ENCODE measurements at regions not wholly inside any gene's neighbourhood (a gene's known extent, or its start where the extent isn't known, plus 50 kb on each side); places are given as distances from the start of the nearest gene placed in this dataset.

GRCh38 chr9:26319859-26320258, 572.7 kb downstream of the CAAP1 start (continued):
- TF ChIP-seq ZNF263 (CRISPR knock-in tag; IDR thresholded peaks at IDR 0.05; ENCODE audit: low read depth), result no peak
- TF ChIP-seq NR3C1 (CRISPR knock-in tag; conservative IDR thresholded peaks at IDR 0.05; ENCODE audit: low read depth), result no peak
- TF ChIP-seq HMGA2 (CRISPR knock-in tag; IDR thresholded peaks at IDR 0.05), result no peak
- no peak for TF ChIP-seq ETV6 (CRISPR knock-in tag; IDR thresholded peaks at IDR 0.05)

GRCh38 chr9:26313108-26313507, 579.5 kb downstream of the CAAP1 start:
- Mint-ChIP-seq H3K27ac (no peak overlapping the region), H3K9me3 (no peaks in the 10 kb centered on the region), H3K36me3 (no peaks in the 10 kb centered on the region), H3K4me3 (no peak overlapping the region), H3K4me1 (no peaks in the 10 kb centered on the region), H3K27me3 (ENCODE audit: low read depth) (no peaks in the 10 kb centered on the region)
- no peak for TF ChIP-seq IRF1 (CRISPR knock-in tag; IDR thresholded peaks at IDR 0.05)
- TF ChIP-seq ZSCAN18 (CRISPR knock-in tag; IDR thresholded peaks at IDR 0.05), result no peak
- no peak for TF ChIP-seq AR (CRISPR knock-in tag; IDR thresholded peaks at IDR 0.05)
- TF ChIP-seq NR2C2 (CRISPR knock-in tag; IDR thresholded peaks at IDR 0.05), result no peak
- no peak for TF ChIP-seq SMAD3 (CRISPR knock-in tag; IDR thresholded peaks at IDR 0.05; ENCODE audit: borderline replicate concordance)
- no peak for TF ChIP-seq TP53 (CRISPR knock-in tag; IDR thresholded peaks at IDR 0.05)
- no peak for TF ChIP-seq MYBL2 (CRISPR knock-in tag; IDR thresholded peaks at IDR 0.05)
- TF ChIP-seq ELF4 (CRISPR knock-in tag; IDR thresholded peaks at IDR 0.05; ENCODE audit: low read depth), result no peak
- no peak for TF ChIP-seq SP1 (CRISPR knock-in tag; conservative IDR thresholded peaks at IDR 0.05)
- TF ChIP-seq OVOL2 (CRISPR knock-in tag; IDR thresholded peaks at IDR 0.05; ENCODE audit: borderline replicate concordance), result no peak
- TF ChIP-seq ARID4B (CRISPR knock-in tag; IDR thresholded peaks at IDR 0.05; ENCODE audit: borderline replicate concordance), result no peak
- TF ChIP-seq ATF3 (CRISPR knock-in tag; conservative IDR thresholded peaks at IDR 0.05), result no peak
- DNase-seq (ENCODE audit: low spot score) (no peak), ATAC-seq (no peak)
- CTCF ChIA-PET, result no interaction called here
- POLR2A ChIA-PET, result no interaction called here
